Ectodermal cell (in vitro differentiated cells): ENCODE measurements at regions not wholly inside any gene's neighbourhood (a gene's known extent, or its start where the extent isn't known, plus 50 kb on each side); places are given as distances from the start of the nearest gene placed in this dataset.

Experiments
- H3K27ac ChIP-seq: 2 replicates; pipeline ENCODE4 v1.7.0; 2013; ENCODE audit warnings: mild to moderate bottlenecking, low read depth, low read length; ENCODE audit not compliant: insufficient read depth, poor library complexity, severe bottlenecking
- H3K27me3 ChIP-seq: 2 replicates; pipeline ENCODE4 v1.7.0; 2013; ENCODE audit warnings: mild to moderate bottlenecking, low read length; ENCODE audit not compliant: insufficient read depth, control insufficient read depth, poor library complexity, severe bottlenecking
- H3K36me3 ChIP-seq: one replicate; pipeline ENCODE4 v1.7.0; 2013; ENCODE audit warnings: low read length; ENCODE audit not compliant: control insufficient read depth, insufficient read depth
- H3K4me1 ChIP-seq: one replicate; pipeline ENCODE4 v1.7.0; 2013; ENCODE audit warnings: low read length; ENCODE audit not compliant: control insufficient read depth, insufficient read depth
- H3K4me3 ChIP-seq: 2 replicates; pipeline ENCODE4 v1.7.0; 2013; ENCODE audit warnings: low read depth, low read length, control low read depth; ENCODE audit not compliant: insufficient read depth
- H3K9me3 ChIP-seq: 2 replicates; pipeline ENCODE4 v1.7.0; 2013; ENCODE audit warnings: mild to moderate bottlenecking, low read length, moderate library complexity; ENCODE audit not compliant: control insufficient read depth
- whole genome bisulfite sequencing, 2 experiments: methylation state at CpG; one replicate each; pipeline ENCODE4 v1.1.7; 2013; ENCODE audit warnings: missing lambda C conversion rate in 2 of 2; 5-methylcytosine and 5-hydroxymethylcytosine counted together

- Histone ChIP-seq H3K9me3 (peaks cover 14% of the 10 kb centered on the region), H3K27me3 (no peaks in the 10 kb centered on the region), H3K36me3 (no peaks in the 10 kb centered on the region), H3K4me3 (no peak overlapping the region), H3K4me1 (no peaks in the 10 kb centered on the region), H3K27ac (no peak overlapping the region)
- WGBS, 2 experiments, result 76 to 79% methylated on average over 2 of the region's 2 CpGs
These were observed 576.0 kb upstream of the DPP6 start for GRCh38 chr7:153476166-153476565.

- no peak overlapping the region for H3K4me3 ChIP-seq
- H3K27ac ChIP-seq, result no peak overlapping the region
- H3K9me3 ChIP-seq, result peaks cover 3% of the 10 kb centered on the region
- H3K4me1 ChIP-seq, result no peaks in the 10 kb centered on the region
- 69 to 76% methylated on average over 2 of the region's 2 CpGs for WGBS, 2 experiments
- no peaks in the 10 kb centered on the region for H3K36me3 ChIP-seq
- no peaks in the 10 kb centered on the region for H3K27me3 ChIP-seq
These were observed 555.9 kb upstream of the DPP6 start for GRCh38 chr7:153496257-153496656.

- Histone ChIP-seq H3K4me3 (no peak overlapping the region), H3K36me3 (no peaks in the 10 kb centered on the region), H3K27ac (no peak overlapping the region), H3K27me3 (no peaks in the 10 kb centered on the region), H3K4me1 (no peaks in the 10 kb centered on the region), H3K9me3 (peaks cover 11% of the 10 kb centered on the region)
- 80 to 84% methylated on average over 4 of the region's 5 CpGs for WGBS, 2 experiments
These were observed 549.1 kb upstream of the DPP6 start for GRCh38 chr7:153503093-153503492.

- H3K4me3 ChIP-seq, result no peak overlapping the region
- WGBS, 2 experiments, result 75 to 80% methylated on average over 17 of the region's 17 CpGs
- no peaks in the 10 kb centered on the region for H3K4me1 ChIP-seq
- H3K27me3 ChIP-seq, result no peaks in the 10 kb centered on the region
- H3K9me3 ChIP-seq, result peaks cover 12% of the 10 kb centered on the region
- H3K27ac ChIP-seq, result no peak overlapping the region
- H3K36me3 ChIP-seq, result no peaks in the 10 kb centered on the region
These were observed 547.7 kb upstream of the DPP6 start for GRCh38 chr7:153504288-153505075.

- H3K27me3 ChIP-seq, result no peaks in the 10 kb centered on the region
- H3K27ac ChIP-seq, result no peak overlapping the region
- 87 to 91% methylated on average over 3 to 4 of the region's 4 CpGs for WGBS, 2 experiments
- H3K4me3 ChIP-seq, result no peak overlapping the region
- H3K4me1 ChIP-seq, result no peaks in the 10 kb centered on the region
- no peaks in the 10 kb centered on the region for H3K36me3 ChIP-seq
- H3K9me3 ChIP-seq, result peaks cover 16% of the 10 kb centered on the region
These were observed 544.3 kb upstream of the DPP6 start for GRCh38 chr7:153507885-153508284.

- Histone ChIP-seq H3K9me3 (peaks cover 14% of the 10 kb centered on the region), H3K4me1 (no peaks in the 10 kb centered on the region), H3K36me3 (no peaks in the 10 kb centered on the region), H3K4me3 (no peak overlapping the region), H3K27me3 (no peaks in the 10 kb centered on the region), H3K27ac (no peak overlapping the region)
- WGBS, 2 experiments, result 58 to 62% methylated on average over 3 of the region's 3 CpGs
These were observed 542.4 kb upstream of the DPP6 start for GRCh38 chr7:153509768-153510167.

GRCh38 chr7:153510674-153511073, 541.5 kb upstream of the DPP6 start:
- H3K4me1 ChIP-seq, result no peaks in the 10 kb centered on the region
- H3K4me3 ChIP-seq, result no peak overlapping the region
- H3K27ac ChIP-seq, result no peak overlapping the region
- peaks cover 14% of the 10 kb centered on the region for H3K9me3 ChIP-seq
- H3K36me3 ChIP-seq, result no peaks in the 10 kb centered on the region
- WGBS, 2 experiments, result 83 to 89% methylated on average over 2 to 3 of the region's 3 CpGs
- no peaks in the 10 kb centered on the region for H3K27me3 ChIP-seq

- Histone ChIP-seq H3K4me3 (no peak overlapping the region), H3K4me1 (no peaks in the 10 kb centered on the region), H3K27ac (no peak overlapping the region), H3K27me3 (no peaks in the 10 kb centered on the region), H3K36me3 (no peaks in the 10 kb centered on the region), H3K9me3 (peaks cover 4% of the 10 kb centered on the region)
- 81 to 83% methylated on average over 5 of the region's 5 CpGs for WGBS, 2 experiments
These were observed 538.2 kb upstream of the DPP6 start for GRCh38 chr7:153514032-153514431.

GRCh38 chr7:153515359-153515758, 536.8 kb upstream of the DPP6 start:
- 43 to 81% methylated on average over 1 to 4 of the region's 4 CpGs for WGBS, 2 experiments
- Histone ChIP-seq H3K9me3 (peaks cover 4% of the 10 kb centered on the region), H3K27me3 (no peaks in the 10 kb centered on the region), H3K4me3 (no peak overlapping the region), H3K27ac (no peak overlapping the region), H3K4me1 (no peaks in the 10 kb centered on the region), H3K36me3 (no peaks in the 10 kb centered on the region)

- H3K4me3 ChIP-seq, result no peak overlapping the region
- no peaks in the 10 kb centered on the region for H3K4me1 ChIP-seq
- H3K9me3 ChIP-seq, result no peaks in the 10 kb centered on the region
- no peak overlapping the region for H3K27ac ChIP-seq
- H3K27me3 ChIP-seq, result no peaks in the 10 kb centered on the region
- H3K36me3 ChIP-seq, result no peaks in the 10 kb centered on the region
- 80 to 82% methylated on average over 6 of the region's 6 CpGs for WGBS, 2 experiments
These were observed 533.8 kb upstream of the DPP6 start for GRCh38 chr7:153518201-153518984.
